SH-SY5Y (cell line): ENCODE measurements at regions not wholly inside any gene's neighbourhood (a gene's known extent, or its start where the extent isn't known, plus 50 kb on each side); places are given as distances from the start of the nearest gene placed in this dataset.

ENCODE experiments used
- GATA2 ChIP-seq: IDR thresholded peaks from 2 replicates; pipeline ENCODE4 v1.6.1; 2011; ENCODE audit warnings: mild to moderate bottlenecking, low read depth, low read length
- GATA3 ChIP-seq: IDR thresholded peaks from 2 replicates; pipeline ENCODE4 v1.6.1; 2011; ENCODE audit warnings: low read depth, mild to moderate bottlenecking, low read length, moderate library complexity

DNA sequence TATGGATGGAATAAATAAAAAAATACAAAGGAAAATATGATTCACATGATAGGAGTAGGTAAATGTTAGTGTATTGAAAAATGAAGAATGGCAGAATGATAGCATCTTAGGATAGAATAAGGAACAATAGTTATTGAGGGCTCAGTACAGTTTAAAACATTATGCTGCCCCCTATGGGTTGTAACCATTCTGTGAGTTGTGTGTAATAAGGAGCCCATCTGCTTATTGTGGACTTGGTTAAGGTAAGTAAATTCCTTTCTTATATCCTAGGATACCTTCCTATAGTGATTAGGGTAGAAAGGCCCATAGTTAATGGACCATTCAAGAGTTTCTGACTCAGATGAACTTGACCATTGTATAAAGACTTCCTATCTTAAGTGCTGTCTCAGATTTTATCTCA lies 195.8 kb downstream of the PDHA2 start:
- TF ChIP-seq GATA3 (no peak), GATA2 (no peak)
